Medulla oblongata (tissue), 1 donor: ENCODE measurements at regions not wholly inside any gene's neighbourhood (a gene's known extent, or its start where the extent isn't known, plus 50 kb on each side); places are given as distances from the start of the nearest gene placed in this dataset.
A peak's percentile ranks its signal among the peaks of the same experiment; 100 is the strongest.

ENCODE experiments used
- DNase-seq: peaks from one replicate; pipeline ENCODE4 v3.0.0-alpha.2; 2015; ENCODE audit errors: extremely low spot score

DNA sequence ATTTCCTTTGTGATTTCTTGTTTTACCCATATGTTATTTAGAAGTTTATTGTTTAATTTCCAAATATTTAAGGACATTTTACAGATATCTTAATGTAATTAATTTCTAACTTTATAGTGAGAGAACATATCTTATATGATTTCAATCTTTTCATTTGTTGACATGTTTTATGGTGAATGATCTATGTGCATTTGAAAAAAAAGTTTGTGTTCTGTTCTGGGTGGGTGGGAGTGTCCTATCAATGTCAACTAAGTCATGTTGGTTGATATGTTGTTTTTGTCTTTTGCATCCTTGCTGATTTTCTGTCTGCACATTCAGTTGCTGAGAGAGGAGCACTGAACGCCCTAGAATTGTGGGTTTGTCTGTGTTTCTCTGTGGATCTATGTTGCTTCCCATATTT lies 50.3 kb upstream of the CBFA2T3 start:
- no peak for DNase-seq

DNA sequence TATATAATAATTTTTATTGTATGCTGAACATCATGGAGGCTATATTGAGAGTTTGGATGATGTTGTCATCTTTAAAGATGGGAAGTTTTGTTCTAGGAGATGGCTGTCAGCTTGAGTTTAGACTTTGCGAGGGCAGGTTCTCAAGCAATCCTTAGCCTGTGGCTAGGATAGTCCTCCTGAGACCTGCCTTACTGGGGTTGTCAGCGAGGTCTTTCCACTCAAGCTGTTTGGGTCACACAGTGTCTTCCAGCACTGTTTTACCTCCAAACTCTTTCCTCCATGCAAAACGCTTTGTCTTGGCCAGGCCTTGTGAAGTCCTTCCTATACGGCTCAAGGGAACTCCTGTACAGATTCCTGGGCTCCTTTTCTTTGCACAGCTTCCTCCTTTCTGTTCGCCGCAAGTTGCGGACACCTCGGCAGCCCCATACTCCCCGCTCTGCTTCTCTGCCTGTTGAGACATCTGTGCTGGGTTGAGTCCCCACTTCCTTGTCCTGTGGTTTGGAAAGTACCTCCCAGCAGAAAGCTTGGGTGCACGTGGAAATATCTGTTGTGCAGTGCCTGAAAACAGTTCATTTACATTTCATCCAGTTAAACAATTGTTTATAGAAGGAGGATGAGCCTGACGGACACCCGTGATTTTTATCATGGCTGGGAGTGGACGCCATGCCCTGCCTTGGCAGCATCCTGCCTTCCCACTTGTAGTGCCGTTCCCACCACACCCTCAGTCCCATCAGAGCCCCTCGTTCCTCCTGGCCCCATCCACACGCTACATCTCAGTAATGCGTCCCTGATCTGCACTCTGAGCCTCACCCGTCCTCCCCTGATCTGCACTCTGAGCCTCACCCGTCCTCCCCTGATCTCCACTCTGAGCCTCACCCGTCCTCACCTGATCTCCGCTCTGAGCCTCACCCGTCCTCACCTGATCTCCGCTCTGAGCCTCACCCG lies 55.0 kb upstream of the CBFA2T3 start:
- DNase-seq = peak; percentile 76

- no peak for DNase-seq
Observed at GRCh38 chr16:89033304-89033703, 56.3 kb upstream of the CBFA2T3 start.

- no peak for DNase-seq
Observed at GRCh38 chr16:89033796-89034572, 57.0 kb upstream of the CBFA2T3 start.

GRCh38 chr16:89034573-89034961 lies 57.6 kb upstream of the CBFA2T3 start:
- DNase-seq = no peak

DNA sequence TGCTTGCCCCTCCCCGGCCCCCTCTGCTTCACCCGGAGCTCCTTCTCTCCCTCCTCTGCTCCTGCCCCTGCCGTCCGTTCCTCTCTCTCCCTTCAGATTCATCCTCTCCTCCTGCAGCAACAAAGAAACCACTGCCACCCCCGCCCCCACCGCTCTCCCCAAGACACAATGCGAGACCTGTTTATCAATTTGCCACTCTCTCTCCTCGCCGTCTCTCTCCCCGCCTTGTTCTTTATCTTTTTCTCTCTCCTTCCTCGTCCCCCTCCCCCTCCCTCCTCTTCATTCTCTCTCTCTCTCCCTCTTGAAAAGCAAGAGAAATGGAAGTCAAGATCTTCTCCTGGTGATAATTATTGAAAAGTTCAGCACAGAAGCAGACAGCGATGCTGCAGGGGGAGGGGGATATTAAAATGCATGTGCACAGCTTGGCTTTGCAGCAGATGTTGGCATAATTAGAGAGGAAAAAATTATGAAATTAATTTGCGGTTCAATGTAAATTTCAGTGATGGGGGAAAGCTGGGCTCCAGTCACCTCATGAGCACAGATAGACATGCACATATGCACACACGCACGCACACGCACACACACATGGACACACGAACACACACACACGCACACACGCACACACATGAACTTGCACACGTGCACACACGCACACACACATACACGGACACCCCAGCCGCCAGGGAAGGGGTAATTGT lies 58.1 kb upstream of the CBFA2T3 start:
- DNase-seq = no peak

- DNase-seq = no peak
Observed at GRCh38 chr16:89035669-89036570, 57.7 kb upstream of the ACSF3 start.

GRCh38 chr16:89036776-89037175 lies 56.9 kb upstream of the ACSF3 start:
- DNase-seq = no peak

DNA sequence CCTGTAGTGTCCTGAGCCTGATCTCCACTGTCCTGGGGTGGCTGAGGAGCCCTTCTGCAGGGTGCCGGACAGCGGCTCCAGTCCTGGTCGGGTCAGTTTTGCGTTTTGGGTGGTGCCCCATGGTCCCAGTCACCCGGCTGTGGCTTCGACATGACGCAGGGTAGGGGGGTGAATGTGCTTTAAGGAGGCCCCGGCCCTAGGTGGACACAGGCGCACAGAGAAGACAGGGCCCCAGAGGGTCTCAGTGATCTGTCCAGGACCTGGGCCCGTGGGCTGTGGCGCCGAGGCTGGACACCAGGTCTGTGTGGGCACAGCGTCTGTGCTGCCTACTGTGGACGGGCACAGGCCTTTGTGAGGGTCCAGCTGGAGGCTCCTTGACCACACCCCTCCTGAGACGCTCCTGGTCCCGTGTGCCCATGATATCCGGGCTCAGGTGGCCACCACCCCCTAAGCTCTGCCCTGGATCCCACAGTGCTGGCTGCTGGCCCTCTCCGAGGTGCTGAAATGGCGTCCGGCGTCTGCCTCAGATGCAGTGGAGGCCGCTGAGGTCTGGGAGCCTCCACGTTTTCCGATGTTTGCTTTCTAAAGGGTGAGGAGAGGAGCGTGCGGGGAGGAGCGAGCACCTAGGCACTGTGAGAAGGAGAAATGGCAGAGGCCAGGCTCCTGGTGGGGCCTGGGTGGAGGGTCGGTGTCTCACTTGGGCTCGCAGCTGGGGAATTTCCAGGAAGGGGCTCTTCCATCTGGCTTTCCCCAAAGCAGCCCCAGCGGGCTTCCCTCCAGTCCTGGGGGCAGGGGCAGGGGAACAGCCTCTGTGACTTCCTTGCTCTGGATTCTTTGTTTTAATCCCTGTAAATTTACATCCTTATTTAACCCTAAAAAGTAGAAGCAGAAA lies 56.1 kb upstream of the ACSF3 start:
- DNase-seq = no peak

GRCh38 chr16:89038221-89038721 lies 55.4 kb upstream of the ACSF3 start:
- no peak for DNase-seq

DNA sequence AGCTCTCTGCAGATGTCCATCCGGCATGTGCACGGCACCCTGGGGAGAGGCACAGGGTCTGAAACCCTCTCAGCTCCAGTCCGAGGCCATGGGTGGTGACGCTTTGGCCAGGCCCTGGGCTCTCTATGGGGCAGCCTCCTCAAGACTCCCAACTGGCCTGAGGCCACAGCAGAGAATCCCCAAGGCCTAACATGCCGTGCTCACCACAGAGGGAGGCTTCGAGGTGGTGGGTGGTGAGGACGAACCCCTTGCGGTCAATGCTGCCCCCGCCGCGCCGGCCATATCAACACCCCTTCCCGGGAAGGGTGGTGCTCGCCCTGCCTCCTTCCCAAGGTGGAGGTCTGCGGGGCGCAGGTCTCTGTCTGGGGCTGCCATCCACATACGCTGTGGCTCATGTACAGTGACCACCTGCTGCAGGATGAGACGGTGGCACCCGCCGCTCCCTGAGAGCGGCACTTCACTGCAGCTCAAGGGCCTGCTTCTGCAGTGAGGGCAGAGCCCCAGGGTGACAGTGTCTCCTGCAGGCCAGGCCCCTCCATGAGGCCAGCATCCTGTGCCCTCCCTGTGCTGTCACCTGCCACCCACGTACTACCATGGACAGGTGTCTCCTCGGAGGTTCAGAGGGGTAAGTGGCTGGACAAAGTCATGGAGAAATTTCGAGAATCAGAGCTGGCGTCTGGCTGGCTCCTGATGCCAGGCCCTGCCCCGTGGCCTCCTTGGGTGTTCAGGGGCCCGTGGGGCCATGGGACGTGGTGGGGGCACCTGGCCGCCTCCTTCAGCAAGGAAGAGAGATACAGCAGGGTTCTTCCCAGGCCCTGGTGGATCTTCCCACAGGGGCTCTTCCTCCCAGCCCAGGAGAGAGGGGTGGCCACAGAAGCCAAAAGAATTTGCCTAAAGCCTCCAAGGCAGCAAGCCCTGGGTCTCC lies 54.6 kb upstream of the ACSF3 start:
- no peak for DNase-seq

GRCh38 chr16:89039756-89040155 lies 53.9 kb upstream of the ACSF3 start:
- DNase-seq = no peak

DNA sequence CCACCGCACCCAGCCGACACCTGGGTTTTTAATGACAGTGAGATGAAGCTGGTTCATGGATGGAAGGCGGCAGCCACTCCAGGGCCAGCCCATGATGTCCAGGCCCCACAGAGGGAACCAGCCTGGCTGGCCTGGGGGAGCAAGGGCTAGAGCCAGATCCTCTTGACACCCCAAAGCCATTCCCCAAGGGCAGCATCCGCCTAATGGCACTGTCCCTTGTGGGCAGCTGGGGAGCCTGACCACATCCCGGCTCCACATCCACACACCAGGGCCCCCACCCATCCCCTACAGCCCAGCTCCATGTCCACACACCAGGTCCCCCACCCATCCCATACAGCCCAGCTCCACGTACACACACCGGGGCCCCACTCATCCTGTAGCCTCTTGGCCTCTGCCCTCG lies 53.3 kb upstream of the ACSF3 start:
- DNase-seq = no peak

GRCh38 chr16:89040861-89041570 lies 52.6 kb upstream of the ACSF3 start:
- no peak for DNase-seq

GRCh38 chr16:89041571-89042481 lies 51.8 kb upstream of the ACSF3 start:
- no peak for DNase-seq

- DNase-seq = no peak
Observed at GRCh38 chr16:89042711-89043551, 50.7 kb upstream of the ACSF3 start.
